HepG2 (cell line): ENCODE measurements at regions not wholly inside any gene's neighbourhood (a gene's known extent, or its start where the extent isn't known, plus 50 kb on each side); places are given as distances from the start of the nearest gene placed in this dataset.

ENCODE experiments used
- ATAC-seq: fragments of 200-7000 bp; cut with Tn5 transposase; 3 replicates; pipeline ENCODE4 v1.9.1; 2020; ENCODE audit warnings: mild to moderate bottlenecking, moderate library complexity
- BruUV-seq: library from RNA; stranded (reverse); fragments of 400-500 nt; replicated peaks from 2 replicates; lab custom pipeline; 2021; lab: Mats Ljungman, UMichigan
- CTCF ChIA-PET: fragments of 300-600 bp; formaldehyde crosslinking; extraction: SDS; loops from one replicate; lab custom pipeline; 2021; ENCODE audit warnings: low total read pairs, inconsistent platforms, low intra/inter-chr PET ratio; lab: Yijun Ruan, JAX
- POLR2A ChIA-PET: fragments of 350-600 bp; sonication (Branson Sonifier 250); formaldehyde crosslinking; loops from one replicate; lab custom pipeline; 2020; ENCODE audit warnings: antibody characterized with exemption, inconsistent platforms; lab: Yijun Ruan, JAX
- DNase-seq: peaks from one replicate; pipeline ENCODE4 v3.0.0-alpha.2; 2015; ENCODE audit warnings: low spot score
- FAIRE-seq: peaks from 3 replicates; lab custom pipeline; 2011; peaks lifted over from hg19 to GRCh38; lab: Jason Lieb, UNC
- H2AFZ ChIP-seq: one replicate; pipeline ENCODE4 v1.6.1; 2011; ENCODE audit warnings: low read length, inconsistent platforms
- H3K27ac ChIP-seq: fragments of 300-600 bp; 3 replicates; pipeline ENCODE4 v1.8.0; 2011; ENCODE audit warnings: mixed run types, mild to moderate bottlenecking, mixed read lengths, low read length, inconsistent platforms; ENCODE audit not compliant: insufficient read depth; ENCODE audit errors: extremely low read length
- H3K27me3 ChIP-seq, 2 experiments: fragments of 200-600 bp in 1 of 2; 2 replicates in 1 of 2; 3 replicates in 1 of 2; pipeline versions ENCODE4 v1.6.0 to v1.8.0; 2011; ENCODE audit warnings: low read length in 2 of 2, mild to moderate bottlenecking in 2 of 2, moderate library complexity in 2 of 2, inconsistent platforms in 1 of 2; ENCODE audit not compliant: insufficient read depth in 2 of 2, control insufficient read depth in 1 of 2
- H3K36me3 ChIP-seq, 2 experiments: fragments of 200-600 bp in 1 of 2; replicated peaks in 1 of 2; 2 replicates in 1 of 2; 3 replicates in 1 of 2; pipeline versions ENCODE4 v1.5.1 to v1.8.0; 2011; ENCODE audit warnings: low read length in 2 of 2, inconsistent platforms in 1 of 2; ENCODE audit not compliant: insufficient read depth in 2 of 2, control insufficient read depth in 1 of 2
- H3K4me1 ChIP-seq: 2 replicates; pipeline ENCODE4 v1.5.1; 2012; ENCODE audit warnings: low read length, inconsistent platforms; ENCODE audit not compliant: insufficient read depth
- H3K4me2 ChIP-seq: 2 replicates; pipeline ENCODE4 v1.6.0; 2011; ENCODE audit warnings: low read depth, low read length, inconsistent platforms
- H3K4me3 ChIP-seq, 3 experiments: fragments of 200-600 bp in 1 of 3; sonication (generic), shearing (Covaris generic) in 1 of 3; replicated peaks in 1 of 3; 2 replicates each; pipeline ENCODE4 v1.5.1; 2011 to 2016; ENCODE audit warnings: low read length in 3 of 3, inconsistent platforms in 2 of 3, low read depth in 2 of 3, mild to moderate bottlenecking in 2 of 3, control low read depth in 1 of 3, mixed read lengths in 1 of 3; ENCODE audit not compliant: insufficient read depth in 1 of 3
- H3K79me2 ChIP-seq: one replicate; pipeline ENCODE4 v1.6.1; 2011; ENCODE audit warnings: low read length, inconsistent platforms; ENCODE audit not compliant: insufficient read depth
- H3K9ac ChIP-seq: 2 replicates; pipeline ENCODE4 v1.6.0; 2011; ENCODE audit warnings: mild to moderate bottlenecking, low read depth, low read length, inconsistent platforms; ENCODE audit not compliant: insufficient read depth
- H3K9me3 ChIP-seq: 2 replicates; pipeline ENCODE4 v1.5.1; 2012; ENCODE audit warnings: mild to moderate bottlenecking, low read length
- H4K20me1 ChIP-seq: 2 replicates; pipeline ENCODE4 v1.6.0; 2011; ENCODE audit warnings: inconsistent platforms, mild to moderate bottlenecking, low read length, moderate library complexity; ENCODE audit not compliant: insufficient read depth
- AFF4 ChIP-seq: sonication (generic); formaldehyde crosslinking; IDR thresholded peaks from 2 replicates; pipeline ENCODE4 v1.4.0; 2020; ENCODE audit warnings: missing genetic modification reagents
- EED ChIP-seq: sonication (generic); formaldehyde crosslinking; IDR thresholded peaks from 2 replicates; pipeline ENCODE4 v1.5.0; 2020; ENCODE audit warnings: mild to moderate bottlenecking, missing genetic modification reagents
- KDM4B ChIP-seq: sonication (generic); formaldehyde crosslinking; IDR thresholded peaks from 2 replicates; pipeline ENCODE4 v1.4.0; 2020; ENCODE audit warnings: missing genetic modification reagents
- MATR3 ChIP-seq: sonication (generic); formaldehyde crosslinking; IDR thresholded peaks from 2 replicates; pipeline ENCODE4 v1.4.0; 2020; ENCODE audit warnings: missing genetic modification reagents
- MTA1 ChIP-seq: sonication (generic); formaldehyde crosslinking; IDR thresholded peaks from 2 replicates; pipeline ENCODE4 v1.4.0; 2020; ENCODE audit warnings: missing genetic modification reagents, mild to moderate bottlenecking, borderline replicate concordance
- ZNF143 ChIP-seq: sonication (generic); formaldehyde crosslinking; IDR thresholded peaks from 2 replicates; pipeline ENCODE4 v1.4.0; 2020; ENCODE audit warnings: missing genetic modification reagents
- ZNF329 ChIP-seq: sonication (generic); formaldehyde crosslinking; IDR thresholded peaks from 2 replicates; pipeline ENCODE4 v1.9.0; 2021; ENCODE audit warnings: low read depth, mild to moderate bottlenecking, missing genetic modification reagents
- ZNF513 ChIP-seq: sonication (generic); formaldehyde crosslinking; conservative IDR thresholded peaks from 2 replicates; pipeline ENCODE4 v1.5.0; 2020; ENCODE audit warnings: missing genetic modification reagents
- WGBS: methylation state at CpG from one replicate; pipeline ENCODE4 v1.1.6; 2017; ENCODE audit warnings: low lambda C conversion rate; 5-methylcytosine and 5-hydroxymethylcytosine counted together
- in situ Hi-C: cut with HindIII; loops from 2 replicates; pipeline ENCODE4 v1.10.0; 2017; ENCODE audit warnings: low pct_unique_long_range_greater_than_20kb; ENCODE audit not compliant: extremely low pct_ligation_motif_present
- intact Hi-C: fragments of 100-400 bp; cut with micrococcal nuclease; formaldehyde crosslinking; loops from one replicate; pipeline ENCODE4 v1.10.0; 2022; ENCODE audit not compliant: unreplicated experiment

- CTCF ChIA-PET = no interaction called here
- no peak overlapping the region for H3K4me2 ChIP-seq
- BruUV-seq = no TSS peak
- H3K79me2 ChIP-seq = no peaks in the 10 kb centered on the region
- H2AFZ ChIP-seq = no peak overlapping the region
- no peak overlapping the region for H3K4me3 ChIP-seq
- peaks cover 17% of the 10 kb centered on the region; the same call in 1 of the 2 replicates for H3K4me1 ChIP-seq
- H3K27me3 ChIP-seq = peaks cover 8 to 75% of the 10 kb centered on the region in 2 experiments; a peak in 4 of 5 replicates
- DNase-seq (no peak), ATAC-seq (no peak), FAIRE-seq (no peak)
- no peaks in the 10 kb centered on the region for H3K36me3 ChIP-seq
- in situ Hi-C loops (no loop called here), intact Hi-C loops (no loop called here)
- no peak for TF ChIP-seq MTA1 (CRISPR knock-in tag)
- no peak for TF ChIP-seq ZNF513
- no peak for TF ChIP-seq EED
- no peak for TF ChIP-seq ZNF143 (CRISPR knock-in tag)
- no peak for TF ChIP-seq ZNF329
- TF ChIP-seq KDM4B (CRISPR knock-in tag) = no peak
- no peak for TF ChIP-seq MATR3
- no peak for TF ChIP-seq AFF4 (CRISPR knock-in tag)
- WGBS = 37% methylated on average over 11 of the region's 18 CpGs
- POLR2A ChIA-PET = no interaction called here
- no peak overlapping the region for H3K9ac ChIP-seq
- H4K20me1 ChIP-seq = no peaks in the 10 kb centered on the region
- no peak overlapping the region for H3K27ac ChIP-seq
- no peaks in the 10 kb centered on the region for H3K9me3 ChIP-seq
Measured at GRCh38 chr9:126162611-126163381, 163.8 kb upstream of the MVB12B start.
